GM19238 (cell line): ENCODE measurements at regions not wholly inside any gene's neighbourhood (a gene's known extent, or its start where the extent isn't known, plus 50 kb on each side); places are given as distances from the start of the nearest gene placed in this dataset.

ENCODE experiments used
- DNase-seq: peaks from one replicate; pipeline ENCODE4 v3.0.0; 2011; ENCODE audit warnings: low spot score; ENCODE audit not compliant: insufficient read length

DNA sequence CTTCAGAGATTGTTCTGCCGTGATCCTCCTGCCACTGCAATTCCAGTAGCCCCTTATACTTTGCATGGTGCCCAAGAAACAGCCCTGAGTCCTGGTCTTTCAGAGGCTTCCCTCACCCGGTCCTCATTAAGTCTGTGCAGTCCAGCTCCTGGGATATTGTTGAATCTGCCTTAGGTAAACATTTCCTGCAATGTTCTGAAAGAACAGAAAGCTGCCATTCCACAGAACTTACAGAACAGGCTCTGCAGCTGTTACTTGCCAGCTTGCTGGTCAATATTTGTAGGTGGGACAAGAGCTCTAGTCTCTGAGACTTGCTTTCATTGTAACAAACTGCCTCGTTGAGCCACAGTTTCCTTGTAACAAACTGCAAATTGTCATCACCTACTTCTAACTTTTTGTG, 115.0 kb upstream of the KIF5B start:
- no peak for DNase-seq

DNA sequence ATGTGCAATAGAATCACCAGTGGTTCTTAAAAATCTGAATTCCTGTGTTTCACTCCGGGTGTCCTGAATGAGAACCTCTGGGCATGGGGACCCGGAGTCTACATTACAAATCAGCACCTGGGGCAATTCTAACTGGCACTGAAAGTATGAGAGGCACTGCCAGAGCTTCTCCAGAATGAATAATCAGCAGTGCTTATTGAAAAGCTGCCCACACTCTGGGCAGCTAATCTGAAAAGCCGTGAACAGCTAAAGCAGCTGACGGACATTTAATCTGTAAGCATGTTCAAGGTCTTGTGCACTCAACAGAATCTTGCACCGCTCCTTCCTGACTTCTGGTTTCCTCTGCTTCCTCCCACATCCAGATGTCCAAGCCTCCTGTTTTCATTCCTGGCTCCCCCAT, 113.3 kb upstream of the KIF5B start:
- no peak for DNase-seq

DNA sequence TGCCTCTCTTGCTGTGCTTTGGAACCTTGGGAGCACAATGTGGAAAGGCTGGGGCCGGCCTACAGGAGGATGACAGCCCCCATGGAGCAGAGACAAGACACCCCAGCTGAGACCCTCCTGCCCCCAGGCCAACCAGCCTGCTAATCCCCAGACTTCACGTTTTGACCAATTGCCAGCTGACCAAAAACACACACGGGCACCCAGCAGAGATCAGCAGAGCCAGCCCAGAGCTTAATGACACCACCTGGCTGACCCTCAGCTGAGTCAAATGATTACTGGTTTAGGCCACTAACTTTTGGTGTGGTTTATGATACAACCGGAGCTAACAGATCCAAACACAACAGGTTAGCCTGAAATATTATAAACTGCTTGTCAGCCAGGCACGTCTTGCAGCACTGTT, 111.2 kb upstream of the KIF5B start:
- no peak for DNase-seq

DNA sequence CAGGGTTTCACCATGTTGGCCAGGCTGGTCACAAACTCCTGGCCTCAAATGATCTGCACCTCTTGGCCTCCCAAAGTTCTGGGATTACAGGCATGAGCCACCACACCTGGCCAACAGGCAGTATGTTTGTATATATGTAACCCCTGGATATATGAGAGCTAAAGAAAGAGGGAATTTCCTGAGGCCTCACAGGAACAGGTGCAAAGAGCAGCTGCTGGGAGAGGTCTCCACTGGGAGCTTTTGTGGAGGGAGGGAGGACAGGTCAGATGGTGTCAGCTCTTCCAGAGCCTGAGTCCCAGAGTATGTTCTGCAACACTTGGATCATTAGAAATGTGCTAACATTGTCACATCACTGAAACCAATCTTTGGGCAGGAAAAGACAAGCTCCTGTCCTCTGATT, 110.1 kb upstream of the KIF5B start:
- no peak for DNase-seq

DNA sequence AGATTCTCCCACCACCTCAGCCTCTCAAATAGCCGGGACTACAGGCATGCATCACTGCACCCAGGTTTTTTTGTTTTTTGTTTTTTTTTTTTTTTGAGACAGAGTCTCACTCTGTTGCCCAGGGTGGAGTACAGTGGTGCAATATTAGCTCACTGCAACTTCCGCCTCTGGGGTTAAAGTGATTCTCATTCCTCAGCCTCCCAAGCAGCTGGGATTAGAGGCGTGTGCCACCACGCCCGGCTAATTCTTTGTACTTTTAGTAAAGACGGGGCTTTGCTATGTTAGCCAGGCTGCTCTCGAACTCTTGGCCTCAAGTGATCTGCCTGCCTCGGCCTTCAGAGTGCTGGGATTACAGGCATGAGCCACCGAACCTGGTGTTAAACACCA, 107.5 kb upstream of the KIF5B start:
- no peak for DNase-seq

DNA sequence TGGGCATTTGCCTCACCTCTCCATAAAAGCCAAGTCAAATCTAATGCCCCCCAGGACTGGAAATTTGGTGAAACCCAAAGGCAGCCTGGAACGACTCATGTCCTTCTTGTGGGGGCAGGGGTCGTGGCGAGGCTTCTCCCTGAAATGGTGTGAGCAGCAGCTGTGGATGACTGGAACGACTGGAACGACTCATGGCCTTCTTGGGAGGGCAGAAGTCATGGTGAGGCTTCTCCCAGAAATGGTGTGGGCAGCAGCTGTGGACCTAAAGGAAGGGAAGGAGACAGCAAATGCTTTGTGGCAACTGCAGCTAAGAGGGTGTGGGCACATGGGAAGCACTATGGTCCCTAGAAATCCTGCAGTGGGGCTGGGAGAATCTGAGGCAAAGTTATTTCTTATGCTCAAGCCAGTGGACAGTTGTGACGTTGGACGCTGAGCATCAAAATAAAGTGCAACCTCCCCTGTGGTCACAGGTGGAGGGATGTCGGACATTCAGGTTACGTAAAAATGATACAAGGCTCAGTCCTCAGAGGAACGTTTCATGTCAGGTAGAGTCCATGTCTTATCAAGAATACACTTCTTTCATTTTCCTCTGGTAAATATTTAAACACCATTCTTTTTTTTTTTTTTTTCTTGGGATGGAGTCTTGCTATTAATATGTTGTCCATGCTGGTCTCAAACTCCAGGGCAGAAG, 107.0 kb upstream of the KIF5B start:
- no peak for DNase-seq

DNA sequence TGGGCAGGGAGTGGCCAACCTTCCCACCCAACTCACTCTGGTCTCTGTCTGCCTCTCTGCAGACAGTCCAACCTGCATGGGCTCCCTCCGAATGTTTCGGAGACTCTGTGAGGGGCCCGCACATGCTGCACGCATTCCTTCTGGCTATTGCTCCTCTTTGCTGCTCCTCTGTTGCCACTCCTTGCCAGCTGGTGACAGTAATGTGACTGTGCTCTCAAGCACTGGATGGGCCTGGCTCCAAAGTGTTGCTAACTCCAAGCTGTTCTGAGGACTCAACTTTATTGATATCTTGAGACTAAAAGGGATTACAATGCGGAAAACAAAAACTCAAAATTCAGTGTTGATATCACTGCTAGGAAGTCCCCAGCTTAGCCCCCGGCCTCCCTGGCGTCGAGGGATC, 105.4 kb upstream of the KIF5B start:
- no peak for DNase-seq

DNA sequence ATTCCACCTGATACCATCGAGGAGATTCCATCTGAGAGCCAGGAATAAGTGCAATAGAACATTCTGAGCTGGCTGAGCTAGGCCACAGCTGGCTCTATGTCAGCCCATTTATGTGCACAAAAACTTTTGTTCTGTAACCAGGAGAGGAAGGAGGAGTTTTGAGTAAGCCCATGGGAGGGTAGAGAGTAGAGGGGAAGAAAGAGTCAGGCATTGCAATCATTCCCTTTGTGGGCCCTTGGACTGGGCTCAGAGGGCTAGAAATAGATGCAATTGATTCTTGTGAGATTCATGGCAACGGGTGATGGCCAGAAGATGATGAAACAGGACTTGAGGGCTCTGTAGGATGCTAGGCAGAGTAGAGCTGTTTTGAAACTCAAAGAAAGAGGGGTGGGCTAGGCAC, 104.6 kb upstream of the KIF5B start:
- DNase-seq = no peak

DNA sequence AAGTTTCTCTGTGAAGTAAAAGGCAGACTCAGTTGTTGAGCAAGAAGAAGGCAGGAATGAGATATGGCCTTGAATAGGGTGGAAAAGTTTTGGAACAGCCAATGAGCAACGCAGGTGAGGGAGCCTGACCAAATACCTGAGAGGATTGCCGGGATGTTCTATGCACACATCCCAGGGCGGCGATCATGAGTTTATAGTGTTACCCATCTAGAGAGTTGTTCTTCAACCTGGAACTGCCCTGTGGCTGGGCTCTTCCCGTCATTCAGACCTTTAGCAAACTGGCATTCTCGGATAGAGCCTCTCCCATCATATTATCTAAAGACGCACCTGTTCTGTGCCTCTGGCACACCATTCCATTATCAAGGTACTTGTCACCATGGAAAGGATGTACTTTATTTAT, 103.0 kb upstream of the KIF5B start:
- DNase-seq = no peak

DNA sequence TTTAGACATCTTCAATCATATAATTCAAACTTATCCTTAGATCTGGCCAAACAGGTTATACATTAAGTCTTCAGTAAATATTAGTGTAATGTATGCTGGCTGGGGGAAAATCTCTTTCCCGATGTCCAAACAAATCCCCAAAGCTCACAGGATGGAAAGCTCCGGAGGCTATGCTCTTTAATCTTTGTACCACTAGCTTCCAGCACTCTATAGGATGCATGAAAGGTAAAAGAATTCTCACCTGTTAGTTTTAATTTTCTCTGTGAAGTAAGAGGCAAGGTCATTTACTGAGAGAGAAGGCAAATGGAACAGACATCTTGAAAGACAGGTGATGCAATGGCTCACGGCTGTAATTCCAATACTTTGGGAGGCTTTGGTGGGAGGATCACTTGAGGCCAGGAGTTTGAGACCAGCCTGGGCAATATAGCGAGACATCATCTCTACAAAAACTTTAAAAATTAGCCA, 99.8 kb upstream of the KIF5B start:
- DNase-seq = no peak

DNA sequence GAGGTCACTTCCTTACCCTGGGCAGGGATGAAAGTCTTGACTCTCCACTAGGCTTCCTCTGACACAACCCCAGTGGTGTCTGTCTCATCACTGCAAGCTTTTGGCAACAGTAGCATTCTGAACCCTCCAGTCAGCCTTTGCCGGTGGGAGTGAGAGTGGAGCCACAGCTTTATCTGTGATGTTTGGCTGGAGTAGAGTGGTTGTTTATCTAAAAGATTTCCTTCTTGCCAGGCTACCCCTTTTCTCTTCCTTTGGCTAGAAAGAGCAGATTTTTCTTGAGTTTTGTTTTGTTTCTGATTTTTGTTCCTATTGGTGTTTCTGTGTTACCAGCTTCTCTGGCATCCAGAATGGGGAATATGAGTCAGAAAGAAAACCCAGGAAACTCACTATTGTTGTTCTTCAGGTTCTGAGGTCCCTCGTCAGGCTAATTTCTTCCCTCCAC, 98.9 kb upstream of the KIF5B start:
- DNase-seq = no peak

DNA sequence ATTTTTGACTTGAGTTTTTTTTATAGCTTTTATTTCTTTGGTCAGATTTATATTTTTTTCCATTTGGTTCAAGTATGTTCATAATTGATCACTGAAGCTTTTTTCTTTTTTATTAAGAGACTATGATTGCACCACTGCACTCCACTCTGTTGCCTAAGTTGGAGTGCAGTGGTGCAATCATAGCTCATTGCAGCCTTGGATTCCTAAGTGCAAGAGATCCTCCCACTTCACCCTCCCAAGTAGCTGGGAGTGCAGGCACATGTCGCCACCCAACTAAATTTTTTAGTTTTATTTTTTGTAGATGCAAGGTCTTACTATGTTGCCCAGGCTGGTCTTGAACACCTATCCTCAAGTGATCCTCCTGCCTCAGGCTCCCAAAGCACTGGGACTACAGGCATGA, 97.7 kb upstream of the KIF5B start:
- DNase-seq = no peak

DNA sequence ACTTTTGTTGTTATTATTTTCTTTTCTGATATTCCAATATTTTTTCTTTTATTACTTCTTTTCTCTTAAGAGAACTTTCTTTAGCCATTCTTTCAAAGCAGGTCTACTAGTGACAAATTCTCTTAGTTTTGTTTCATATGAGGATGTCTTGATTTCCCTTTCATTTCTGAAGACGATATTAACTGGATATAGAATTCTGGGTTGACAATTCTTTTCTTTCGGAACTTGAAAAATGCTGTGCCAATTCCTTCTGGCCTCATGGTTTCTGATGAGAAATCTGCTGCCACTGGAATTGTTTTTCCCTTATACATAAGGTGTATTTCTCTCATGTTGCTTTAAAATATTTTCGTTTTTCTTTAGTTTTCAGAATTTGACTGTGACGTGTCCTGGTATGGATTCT, 97.0 kb upstream of the KIF5B start:
- DNase-seq = no peak

DNA sequence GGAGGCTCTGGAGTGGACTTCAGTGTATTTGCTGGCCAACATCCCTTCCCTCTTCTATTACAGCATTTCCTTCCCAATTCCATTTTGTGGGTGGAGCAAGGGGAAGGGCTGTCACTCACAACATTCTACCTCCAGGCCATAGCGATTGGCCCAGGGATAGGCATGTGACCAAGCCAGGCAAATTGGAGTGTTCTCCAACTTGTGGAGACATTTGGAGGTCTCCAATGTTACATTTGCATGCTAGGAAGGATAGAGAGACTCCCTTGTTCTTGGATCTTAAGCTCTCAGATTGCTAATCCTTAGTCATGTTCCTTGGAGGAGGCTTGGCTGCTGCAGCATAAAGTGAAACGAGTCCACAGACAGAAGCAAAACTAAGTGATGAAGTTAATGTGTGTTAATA, 95.6 kb upstream of the KIF5B start:
- no peak for DNase-seq

DNA sequence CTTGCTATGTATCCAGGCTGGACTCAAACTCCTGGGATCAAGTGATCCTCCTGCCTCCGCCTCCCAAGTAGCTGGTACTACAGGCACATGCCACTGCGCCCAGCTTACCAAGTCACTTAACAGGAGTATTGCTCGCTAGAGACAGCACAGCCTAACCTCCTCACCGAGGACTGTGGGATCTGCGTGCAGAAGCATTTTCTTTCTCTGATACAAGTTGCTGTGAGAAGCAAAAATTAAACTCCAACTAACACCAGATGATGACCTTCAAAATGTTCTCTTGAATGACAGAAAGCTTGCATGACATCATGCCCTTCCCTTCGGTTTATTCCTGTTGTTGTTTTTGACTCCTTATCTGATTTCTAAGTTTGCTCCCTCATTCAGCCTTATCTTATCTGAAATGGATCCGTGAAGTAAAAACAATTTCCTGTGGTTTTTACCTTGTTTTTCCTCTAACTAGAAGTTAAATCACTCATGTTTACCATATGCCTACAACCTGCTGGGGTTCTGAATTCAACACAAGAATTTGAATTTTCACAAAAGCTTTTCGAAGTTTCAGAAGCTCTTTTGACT, 94.4 kb upstream of the KIF5B start:
- DNase-seq = no peak

DNA sequence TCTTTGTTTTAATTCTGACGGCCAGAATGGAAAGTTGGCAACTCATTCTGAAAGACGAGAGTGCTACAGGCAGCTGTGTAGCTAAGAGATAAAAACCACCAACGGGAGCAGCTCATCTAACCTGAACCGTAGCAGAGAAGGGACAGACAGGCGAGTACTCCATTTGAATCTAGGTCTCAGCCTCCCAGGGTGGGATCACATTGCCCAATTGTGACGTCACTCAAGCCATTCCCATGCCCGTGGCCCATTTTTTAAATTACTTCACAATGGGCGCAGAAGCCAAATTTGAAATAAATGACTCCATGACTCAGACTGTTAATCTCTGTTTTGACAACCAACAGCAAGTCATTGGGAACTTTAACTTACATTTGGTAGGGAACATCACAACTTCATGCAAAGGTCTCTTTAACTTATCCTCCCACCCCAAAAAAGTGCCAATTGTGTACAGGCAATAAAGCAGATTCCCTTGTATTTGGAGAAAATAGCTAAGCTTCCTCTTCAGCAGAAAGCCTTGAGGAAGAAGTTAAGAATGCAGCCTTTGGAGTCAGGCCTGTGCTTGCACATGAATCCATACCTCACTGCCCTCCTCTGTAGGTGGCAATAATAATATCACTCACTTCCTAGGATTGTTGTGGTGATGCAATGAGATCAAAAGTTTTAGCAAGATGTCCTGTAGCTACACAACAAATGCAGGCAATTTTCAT, 93.2 kb upstream of the KIF5B start:
- DNase-seq = peak; percentile 57

DNA sequence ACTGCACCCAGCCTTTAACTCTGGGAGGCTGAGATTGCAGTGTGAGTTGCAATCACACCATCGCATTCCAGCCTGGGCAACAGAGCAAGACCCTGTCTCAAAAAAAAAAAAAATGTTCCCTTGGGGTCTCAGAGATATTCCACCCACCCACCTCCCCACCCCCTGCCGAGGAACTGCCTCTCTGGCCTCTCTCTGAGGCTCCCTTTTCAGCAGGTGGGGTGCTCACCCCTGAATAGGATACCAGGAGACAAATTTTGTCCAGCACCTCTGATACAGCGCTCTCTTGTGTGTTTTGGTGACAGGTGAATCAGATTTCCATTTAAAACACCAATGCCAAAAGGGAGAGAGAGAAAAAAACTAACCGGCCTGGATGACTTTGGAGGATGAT, 92.6 kb upstream of the KIF5B start:
- DNase-seq = no peak

DNA sequence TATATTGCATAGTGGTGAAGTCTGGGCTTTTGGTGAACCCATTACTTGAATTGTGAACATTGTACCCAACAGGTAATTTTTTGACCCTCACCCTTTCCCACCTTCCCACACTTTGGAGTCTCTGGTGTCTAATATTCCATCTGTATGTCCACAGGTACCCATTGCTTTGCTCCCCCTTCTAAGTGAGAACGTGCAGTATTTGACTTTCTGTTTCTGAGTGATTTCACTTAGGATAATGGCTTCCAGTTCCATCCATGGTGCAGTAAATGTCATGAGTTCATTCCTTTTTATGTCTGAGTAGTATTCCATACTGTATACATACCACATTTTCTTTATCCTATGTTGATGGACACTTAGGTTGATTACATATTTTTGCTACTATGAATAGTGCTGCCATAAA, 91.5 kb upstream of the KIF5B start:
- DNase-seq = no peak

DNA sequence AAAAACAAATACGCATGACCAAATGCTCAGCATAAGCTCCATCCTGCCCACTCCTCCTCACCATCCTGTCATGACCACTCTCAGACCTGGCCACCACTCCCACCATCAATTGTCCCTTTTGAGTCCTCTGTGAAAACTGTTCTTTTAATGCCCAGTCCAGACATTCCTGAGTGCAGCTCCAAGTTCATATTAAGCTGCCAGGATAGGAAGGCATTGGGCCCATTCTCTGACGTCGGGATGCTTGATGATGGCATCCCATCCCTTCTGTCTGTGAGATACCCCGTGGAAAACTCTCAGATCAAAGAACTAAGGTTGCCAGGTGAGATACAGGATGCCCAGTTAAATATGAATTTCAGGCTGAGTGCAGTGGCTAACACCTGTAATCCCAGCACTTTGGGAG, 89.9 kb upstream of the KIF5B start:
- no peak for DNase-seq

DNA sequence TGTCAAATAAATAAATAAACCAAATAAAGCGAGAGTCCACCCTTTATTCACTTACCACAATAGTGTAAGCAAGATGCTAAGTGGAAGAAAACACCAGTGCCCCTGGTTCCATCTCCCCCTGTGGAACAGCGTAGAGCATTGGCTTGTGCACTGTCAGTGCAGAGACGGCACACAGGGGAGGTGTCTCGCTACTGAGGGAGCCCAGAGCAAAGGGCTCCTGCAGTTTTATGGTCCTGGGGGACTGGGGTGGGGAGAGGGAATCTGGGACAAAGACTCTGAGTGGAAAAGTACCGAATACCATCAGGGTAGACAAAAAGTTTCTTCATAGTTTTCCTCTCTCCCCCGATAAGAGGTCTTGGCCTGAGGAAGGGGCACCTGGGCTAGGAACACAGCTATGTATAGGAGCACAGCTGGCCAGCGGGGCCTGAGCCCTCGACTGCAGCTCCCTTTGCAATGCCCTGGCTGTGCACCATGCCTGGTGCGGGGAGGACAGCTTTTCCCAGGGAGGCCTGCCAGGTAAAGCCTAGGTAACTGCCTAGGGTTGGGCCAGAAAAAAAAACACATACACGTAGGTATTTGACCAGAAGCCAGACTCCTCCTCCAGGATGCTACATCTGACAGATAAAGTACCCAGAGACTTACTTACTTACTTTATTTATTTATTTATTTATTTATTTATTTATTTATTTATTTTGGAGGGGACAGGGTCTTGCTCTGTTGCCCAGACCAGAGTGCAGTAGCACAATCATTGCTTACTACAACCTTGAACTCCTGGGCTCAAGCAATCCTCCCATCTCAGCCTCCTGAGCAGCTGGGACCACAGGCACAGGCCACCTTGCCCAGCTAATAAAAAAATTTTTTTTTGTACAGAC, 88.8 kb upstream of the KIF5B start:
- no peak for DNase-seq

DNA sequence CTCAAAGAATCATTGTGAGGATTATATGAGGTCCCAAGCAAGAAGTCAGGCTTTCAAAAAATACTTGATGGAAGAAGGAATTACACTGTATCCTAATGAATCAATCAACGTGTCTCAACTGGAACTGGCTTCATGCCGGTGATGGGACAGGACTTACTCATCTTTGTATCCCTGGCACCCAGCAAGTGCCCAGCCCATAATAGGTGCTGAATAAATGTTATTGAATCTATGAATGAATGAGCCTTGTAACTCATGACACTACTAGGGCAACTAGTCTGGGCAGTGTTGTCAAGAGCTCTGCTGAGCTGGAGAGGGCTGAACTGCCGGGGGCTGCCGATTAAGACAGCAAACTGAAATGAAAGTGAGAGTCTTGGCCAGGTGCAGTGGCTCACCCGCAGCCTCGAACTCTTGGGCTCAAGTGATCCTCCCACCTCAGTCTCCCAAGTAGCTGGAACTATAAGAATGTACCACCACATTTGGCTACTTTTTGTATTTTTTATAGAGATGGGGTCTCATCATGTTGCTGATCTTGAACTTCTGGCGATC, 87.2 kb upstream of the KIF5B start:
- no peak for DNase-seq

DNA sequence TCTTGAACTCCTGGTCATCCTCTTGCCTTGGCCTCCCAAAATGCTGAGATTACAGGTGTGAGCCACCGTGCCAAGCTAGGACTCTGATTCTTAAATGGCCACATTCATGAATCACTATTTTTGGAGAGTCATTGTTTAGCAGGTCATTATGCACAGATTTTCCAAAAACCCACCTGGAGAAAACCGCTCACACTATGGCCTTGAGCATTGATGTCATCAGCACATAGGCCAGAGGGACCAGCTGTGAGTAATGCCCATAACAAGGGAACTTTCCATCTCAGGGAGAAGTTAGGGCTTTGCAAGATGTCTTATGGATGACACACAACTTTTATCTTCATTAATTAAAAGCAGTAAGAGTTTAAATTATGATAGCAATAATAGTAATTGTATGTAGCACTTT, 86.4 kb upstream of the KIF5B start:
- no peak for DNase-seq
